Prostate gland (tissue), 2 donors: ENCODE measurements at regions not wholly inside any gene's neighbourhood (a gene's known extent, or its start where the extent isn't known, plus 50 kb on each side); places are given as distances from the start of the nearest gene placed in this dataset.

Source experiments
- DNase-seq: peaks from one replicate; pipeline ENCODE4 v3.0.0-alpha.2; 2019; ENCODE audit warnings: low spot score
- H3K27ac ChIP-seq, 2 donors: fragments of 200-600 bp; sonication (generic); 2 replicates each; pipeline ENCODE4 v1.5.1; 2017 to 2019
- H3K27me3 ChIP-seq: fragments of 200-600 bp; sonication (generic); replicated peaks from 2 replicates; pipeline ENCODE4 v1.5.1; 2019; ENCODE audit not compliant: insufficient read depth
- H3K36me3 ChIP-seq, 2 donors: fragments of 200-600 bp; sonication (generic); 1 replicate in 1 of 2; 2 replicates in 1 of 2; pipeline versions ENCODE4 v1.5.1 to v1.8.1; 2017 to 2019
- H3K4me1 ChIP-seq: fragments of 200-600 bp; sonication (generic); replicated peaks from 2 replicates; pipeline ENCODE4 v1.5.1; 2019
- H3K4me3 ChIP-seq, 2 donors: fragments of 200-600 bp; sonication (generic); 2 replicates each; pipeline ENCODE4 v1.5.1; 2017 to 2019
- H3K9me3 ChIP-seq: fragments of 200-600 bp; sonication (generic); 2 replicates; pipeline ENCODE4 v1.5.1; 2017
- CTCF ChIP-seq, 4 experiments: fragments of 200-600 bp in 2 of 4; fragments of 450-650 bp in 2 of 4; sonication (generic) in 2 of 4; IDR thresholded peaks; 1 replicate in 3 of 4; 2 replicates in 1 of 4; pipeline ENCODE4 v1.5.1; 2016 to 2019; ENCODE audit warnings: antibody characterized with exemption in 4 of 4, mild to moderate bottlenecking in 2 of 4, moderate library complexity in 2 of 4
- POLR2A ChIP-seq: fragments of 450-650 bp; IDR thresholded peaks from one replicate; pipeline ENCODE4 v1.6.1; 2016; ENCODE audit warnings: antibody characterized with exemption, mild to moderate bottlenecking
- POLR2AphosphoS5 ChIP-seq: sonication (generic); formaldehyde crosslinking; IDR thresholded peaks from one replicate; pipeline ENCODE4 v1.6.1; 2017; ENCODE audit warnings: antibody characterized with exemption
- WGBS: methylation state at CpG from one replicate; pipeline ENCODE4 v1.1.5; 2018; 5-methylcytosine and 5-hydroxymethylcytosine counted together
- intact Hi-C: fragments of 100-400 bp; cut with DNase I; formaldehyde crosslinking; loops from one replicate; pipeline ENCODE4 v1.14.2; 2022

- TF ChIP-seq POLR2AphosphoS5 (no peak), POLR2A (no peak), CTCF (IDR thresholded peaks at IDR 0.05) (no peak)
- intact Hi-C loops = no loop called here
- DNase-seq = no peak
- H3K4me3 ChIP-seq = no peak overlapping the region
- peaks cover 8% of the 10 kb centered on the region for H3K27me3 ChIP-seq
- H3K36me3 ChIP-seq = no peaks in the 10 kb centered on the region
- WGBS = 87% methylated on average over 13 of the region's 13 CpGs
- H3K27ac ChIP-seq = no peak overlapping the region
- no peaks in the 10 kb centered on the region for H3K9me3 ChIP-seq
- no peaks in the 10 kb centered on the region for H3K4me1 ChIP-seq
These were observed 351.2 kb downstream of the C16orf95 start for GRCh38 chr16:86965840-86966550.

GRCh38 chr16:86966777-86967176 is 350.4 kb downstream of the C16orf95 start:
- no peaks in the 10 kb centered on the region for H3K9me3 ChIP-seq
- intact Hi-C loops = no loop called here
- no peaks in the 10 kb centered on the region for H3K4me1 ChIP-seq
- H3K36me3 ChIP-seq = no peaks in the 10 kb centered on the region
- H3K4me3 ChIP-seq = no peak overlapping the region
- no peak for DNase-seq
- peaks cover 8% of the 10 kb centered on the region for H3K27me3 ChIP-seq
- TF ChIP-seq POLR2A = no peak
- TF ChIP-seq POLR2AphosphoS5 = no peak
- no peak for TF ChIP-seq CTCF (IDR thresholded peaks at IDR 0.05)
- 81% methylated on average over 11 of the region's 11 CpGs for WGBS
- H3K27ac ChIP-seq = no peak overlapping the region

- H3K27ac ChIP-seq = no peak overlapping the region
- no peak for DNase-seq
- no peaks in the 10 kb centered on the region for H3K36me3 ChIP-seq
- intact Hi-C loops = no loop called here
- H3K4me3 ChIP-seq = no peak overlapping the region
- no peaks in the 10 kb centered on the region for H3K4me1 ChIP-seq
- 75% methylated on average over 16 of the region's 16 CpGs for WGBS
- H3K9me3 ChIP-seq = no peaks in the 10 kb centered on the region
- peaks cover 5% of the 10 kb centered on the region for H3K27me3 ChIP-seq
- TF ChIP-seq POLR2A (no peak), CTCF (IDR thresholded peaks at IDR 0.05) (no peak), POLR2AphosphoS5 (no peak)
These were observed 348.3 kb downstream of the C16orf95 start for GRCh38 chr16:86968866-86969265.

- Histone ChIP-seq H3K4me1 (no peaks in the 10 kb centered on the region), H3K36me3 (no peaks in the 10 kb centered on the region), H3K27me3 (peaks cover 5% of the 10 kb centered on the region), H3K9me3 (no peaks in the 10 kb centered on the region), H3K27ac (no peak overlapping the region), H3K4me3 (no peak overlapping the region)
- DNase-seq = no peak
- intact Hi-C loops = no loop called here
- no peak for TF ChIP-seq POLR2A
- no peak for TF ChIP-seq POLR2AphosphoS5
- no peak for TF ChIP-seq CTCF (IDR thresholded peaks at IDR 0.05)
- WGBS = 100% methylated on average over 3 of the region's 3 CpGs
These were observed 347.5 kb downstream of the C16orf95 start for GRCh38 chr16:86969716-86970115.

- H3K27me3 ChIP-seq = peaks cover 5% of the 10 kb centered on the region
- no peaks in the 10 kb centered on the region for H3K4me1 ChIP-seq
- H3K9me3 ChIP-seq = no peaks in the 10 kb centered on the region
- TF ChIP-seq CTCF (IDR thresholded peaks at IDR 0.05) (no peak), POLR2AphosphoS5 (no peak), POLR2A (no peak)
- intact Hi-C loops = no loop called here
- no peak overlapping the region for H3K27ac ChIP-seq
- no peak overlapping the region for H3K4me3 ChIP-seq
- WGBS = 89% methylated on average over 6 of the region's 6 CpGs
- no peak for DNase-seq
- H3K36me3 ChIP-seq = no peaks in the 10 kb centered on the region
These were observed 346.9 kb downstream of the C16orf95 start for GRCh38 chr16:86970279-86970678.
